GM23248 (cell line): ENCODE measurements at regions not wholly inside any gene's neighbourhood (a gene's known extent, or its start where the extent isn't known, plus 50 kb on each side); places are given as distances from the start of the nearest gene placed in this dataset.

ENCODE experiments used
- DNase-seq: peaks from one replicate; pipeline ENCODE4 v3.0.0-alpha.2; 2015
- H2AFZ ChIP-seq: fragments of 200-600 bp; sonication (generic); 2 replicates; pipeline ENCODE4 v1.6.1; 2016; ENCODE audit warnings: antibody characterized with exemption
- H3F3A ChIP-seq: fragments of 200-600 bp; sonication (generic); 2 replicates; pipeline ENCODE4 v1.6.1; 2016; ENCODE audit warnings: mild to moderate bottlenecking, antibody characterized with exemption, mixed run types; ENCODE audit not compliant: insufficient read depth
- H3K27ac ChIP-seq: fragments of 200-600 bp; sonication (generic); 2 replicates; pipeline ENCODE4 v1.5.1; 2016; ENCODE audit warnings: mild to moderate bottlenecking
- H3K27me3 ChIP-seq: fragments of 200-600 bp; sonication (generic); replicated peaks from 2 replicates; pipeline ENCODE4 v1.6.1; 2016; ENCODE audit warnings: mild to moderate bottlenecking; ENCODE audit not compliant: insufficient read depth
- H3K36me3 ChIP-seq: fragments of 200-600 bp; sonication (generic); 2 replicates; pipeline ENCODE4 v1.6.1; 2016; ENCODE audit warnings: low read depth, mild to moderate bottlenecking
- H3K4me1 ChIP-seq: fragments of 200-600 bp; sonication (generic); 2 replicates; pipeline ENCODE4 v1.6.1; 2016; ENCODE audit warnings: mild to moderate bottlenecking; ENCODE audit not compliant: insufficient read depth
- H3K4me2 ChIP-seq: fragments of 200-600 bp; sonication (generic); one replicate; pipeline ENCODE4 v1.6.1; 2016; ENCODE audit warnings: mild to moderate bottlenecking; ENCODE audit not compliant: unreplicated experiment
- H3K4me3 ChIP-seq: fragments of 200-600 bp; sonication (generic); 2 replicates; pipeline ENCODE4 v1.5.1; 2016; ENCODE audit warnings: mild to moderate bottlenecking
- H3K79me2 ChIP-seq: fragments of 200-600 bp; sonication (generic); 2 replicates; pipeline ENCODE4 v1.6.1; 2016; ENCODE audit warnings: mild to moderate bottlenecking; ENCODE audit not compliant: insufficient read depth
- H3K9ac ChIP-seq: fragments of 200-600 bp; sonication (generic); 2 replicates; pipeline ENCODE4 v1.6.1; 2016; ENCODE audit warnings: mild to moderate bottlenecking
- H3K9me2 ChIP-seq: fragments of 200-600 bp; sonication (generic); 2 replicates; pipeline ENCODE4 v1.6.1; 2016; ENCODE audit warnings: mixed run types, mild to moderate bottlenecking, moderate library complexity; ENCODE audit not compliant: insufficient read depth
- H3K9me3 ChIP-seq: fragments of 200-600 bp; sonication (generic); one replicate; pipeline ENCODE4 v1.6.1; 2017; ENCODE audit warnings: low read depth
- H4K20me1 ChIP-seq: fragments of 200-600 bp; sonication (generic); 2 replicates; pipeline ENCODE4 v1.6.0; 2016; ENCODE audit not compliant: insufficient read depth
- EZH2 ChIP-seq: fragments of 200-600 bp; sonication (generic); IDR thresholded peaks from 2 replicates; pipeline ENCODE4 v1.6.1; 2018; ENCODE audit warnings: antibody characterized with exemption, mild to moderate bottlenecking; ENCODE audit not compliant: insufficient read depth, poor library complexity, severe bottlenecking
- EZH2phosphoT487 ChIP-seq: fragments of 200-600 bp; sonication (generic); IDR thresholded peaks from 2 replicates; pipeline ENCODE4 v1.6.1; 2018; ENCODE audit warnings: antibody characterized with exemption, moderate library complexity, mild to moderate bottlenecking, low read depth; ENCODE audit not compliant: insufficient read depth
- WGBS, 2 experiments: methylation state at CpG; one replicate each; pipeline ENCODE4 v1.1.6; 2015 to 2017; ENCODE audit warnings: low lambda C conversion rate in 2 of 2, low coverage in 1 of 2; ENCODE audit errors: missing lambda C conversion rate in 2 of 2; 5-methylcytosine and 5-hydroxymethylcytosine counted together
- in situ Hi-C: fragments of 300-500 bp; cut with MboI; formaldehyde crosslinking; loops from 2 replicates; pipeline ENCODE4 v1.15.0; 2020

DNA sequence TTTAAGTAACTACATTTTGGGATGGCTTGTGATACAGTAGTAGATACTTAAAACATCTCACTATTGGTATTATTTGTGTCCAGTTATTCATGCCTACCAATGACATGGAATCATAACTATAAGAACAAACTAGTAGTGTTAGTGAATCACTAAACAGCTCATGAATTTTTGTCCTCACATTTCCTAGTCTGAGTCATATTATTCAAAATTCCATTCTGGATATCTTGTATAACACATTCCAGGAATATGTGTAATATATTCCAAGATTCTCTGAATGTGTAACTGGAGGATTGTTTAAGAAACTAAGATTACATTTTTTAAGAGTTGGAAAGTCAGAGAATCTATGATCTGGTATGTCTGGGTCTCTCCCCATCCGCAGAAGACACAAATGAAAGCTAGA lies 565.3 kb upstream of the ZNF608 start:
- Histone ChIP-seq H3F3A (peaks cover 14% of the 10 kb centered on the region), H3K27me3 (no peaks in the 10 kb centered on the region), H3K36me3 (no peaks in the 10 kb centered on the region), H3K27ac (peak overlapping the region; percentile 46), H3K9ac (no peak overlapping the region), H4K20me1 (no peaks in the 10 kb centered on the region), H3K9me3 (no peaks in the 10 kb centered on the region), H3K4me3 (peak overlapping the region; percentile 30; the same call in 1 of the 2 replicates), H3K79me2 (no peaks in the 10 kb centered on the region), H3K4me2 (peak overlapping the region; percentile 59), H2AFZ (no peak overlapping the region), H3K9me2 (no peaks in the 10 kb centered on the region), H3K4me1 (peaks cover 26% of the 10 kb centered on the region)
- in situ Hi-C loops, result no loop called here
- DNase-seq, result peak; percentile 87
- WGBS, 2 experiments, result 4 to 5% methylated on average over 1 of the region's 1 CpG
- TF ChIP-seq EZH2 (no peak), EZH2phosphoT487 (no peak)

DNA sequence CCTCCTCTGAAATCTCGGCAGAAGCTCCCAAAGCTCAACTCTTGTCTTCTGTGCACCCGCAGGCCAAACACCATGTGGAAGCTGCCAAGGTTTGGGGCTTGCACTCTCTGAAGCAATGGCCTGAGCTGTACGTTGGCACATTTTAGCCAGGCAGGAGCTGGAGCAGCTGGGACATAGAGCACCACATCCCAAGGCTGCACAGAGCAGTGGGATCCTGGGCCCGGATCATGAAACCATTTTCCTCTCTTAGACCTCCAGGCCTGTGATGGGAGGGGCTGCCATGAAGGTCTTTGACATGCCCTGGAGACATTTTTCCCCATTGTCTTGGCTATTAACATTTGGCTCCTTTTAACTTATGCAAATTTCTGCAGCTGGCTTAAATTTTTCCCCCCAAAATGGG lies 567.1 kb upstream of the ZNF608 start:
- Histone ChIP-seq H3F3A (peaks cover 14% of the 10 kb centered on the region), H3K27ac (no peak overlapping the region), H3K4me3 (no peak overlapping the region), H3K36me3 (no peaks in the 10 kb centered on the region), H3K4me1 (peaks cover 29% of the 10 kb centered on the region), H3K27me3 (no peaks in the 10 kb centered on the region), H2AFZ (no peak overlapping the region), H3K9me2 (no peaks in the 10 kb centered on the region), H3K9ac (no peak overlapping the region), H4K20me1 (no peaks in the 10 kb centered on the region), H3K4me2 (no peak overlapping the region), H3K79me2 (no peaks in the 10 kb centered on the region), H3K9me3 (no peaks in the 10 kb centered on the region)
- DNase-seq, result no peak
- 97 to 98% methylated on average over 4 of the region's 4 CpGs for WGBS, 2 experiments
- no peak for TF ChIP-seq EZH2phosphoT487
- in situ Hi-C loops, result no loop called here

DNA sequence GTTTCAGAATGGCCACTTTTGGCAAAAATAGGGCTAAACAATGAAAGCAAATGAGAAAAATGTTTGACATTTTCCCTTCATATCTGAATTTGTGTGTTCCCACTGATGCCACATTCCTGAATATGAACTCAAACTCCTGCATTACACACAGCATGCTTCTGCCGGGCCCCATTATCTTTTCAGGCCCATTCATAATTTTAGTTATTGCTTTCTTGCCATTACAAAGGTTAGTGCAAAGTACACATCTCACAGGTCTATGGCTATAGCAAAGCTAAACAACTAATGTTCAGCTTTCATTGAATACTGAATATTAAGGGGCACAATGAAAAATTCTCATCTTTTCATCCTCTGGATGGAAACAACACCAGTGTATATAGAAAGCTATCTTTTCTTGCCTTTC lies 568.9 kb upstream of the ZNF608 start:
- Histone ChIP-seq H3K9ac (no peak overlapping the region), H3K4me2 (no peak overlapping the region), H2AFZ (no peak overlapping the region), H3K4me3 (no peak overlapping the region), H3K9me2 (no peaks in the 10 kb centered on the region), H3K79me2 (no peaks in the 10 kb centered on the region), H3K4me1 (peaks cover 29% of the 10 kb centered on the region), H3K27me3 (no peaks in the 10 kb centered on the region), H3K27ac (no peak overlapping the region), H4K20me1 (no peaks in the 10 kb centered on the region), H3K9me3 (no peaks in the 10 kb centered on the region), H3K36me3 (no peaks in the 10 kb centered on the region), H3F3A (peaks cover 14% of the 10 kb centered on the region)
- DNase-seq, result no peak
- TF ChIP-seq EZH2phosphoT487 (no peak), EZH2 (no peak)
- in situ Hi-C loops, result no loop called here
- 93 to 100% methylated on average over 1 of the region's 1 CpG for WGBS, 2 experiments

DNA sequence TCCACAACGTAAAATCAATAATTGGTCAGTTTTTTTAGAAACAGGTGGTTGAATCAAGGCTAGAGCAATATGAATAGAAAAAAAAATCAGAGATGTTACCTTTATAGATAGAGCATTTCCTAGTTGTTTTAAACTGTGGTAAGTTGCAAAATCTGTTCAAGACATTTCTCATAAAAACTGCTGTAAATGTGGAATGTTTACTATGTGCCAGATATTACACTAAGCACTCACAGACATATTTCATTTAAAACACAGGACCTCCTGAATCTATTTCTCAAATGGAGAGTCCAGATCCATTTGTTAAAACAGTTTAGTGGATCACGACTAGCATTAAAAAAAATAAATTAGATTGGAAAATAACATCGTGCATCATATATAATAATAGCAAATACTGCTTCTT lies 570.0 kb upstream of the ZNF608 start:
- Histone ChIP-seq H4K20me1 (no peaks in the 10 kb centered on the region), H3K27me3 (no peaks in the 10 kb centered on the region), H3K9me2 (no peaks in the 10 kb centered on the region), H3K36me3 (no peaks in the 10 kb centered on the region), H3K27ac (no peak overlapping the region), H3K4me2 (no peak overlapping the region), H3K9ac (no peak overlapping the region), H3K9me3 (no peaks in the 10 kb centered on the region), H2AFZ (no peak overlapping the region), H3K4me3 (no peak overlapping the region), H3F3A (peaks cover 3% of the 10 kb centered on the region), H3K79me2 (no peaks in the 10 kb centered on the region), H3K4me1 (peaks cover 21% of the 10 kb centered on the region)
- 33 to 38% methylated on average over 3 of the region's 3 CpGs for whole genome bisulfite sequencing, 2 experiments
- TF ChIP-seq EZH2phosphoT487 (no peak), EZH2 (no peak)
- DNase-seq, result peak; percentile 5
- in situ Hi-C loops, result no loop called here

DNA sequence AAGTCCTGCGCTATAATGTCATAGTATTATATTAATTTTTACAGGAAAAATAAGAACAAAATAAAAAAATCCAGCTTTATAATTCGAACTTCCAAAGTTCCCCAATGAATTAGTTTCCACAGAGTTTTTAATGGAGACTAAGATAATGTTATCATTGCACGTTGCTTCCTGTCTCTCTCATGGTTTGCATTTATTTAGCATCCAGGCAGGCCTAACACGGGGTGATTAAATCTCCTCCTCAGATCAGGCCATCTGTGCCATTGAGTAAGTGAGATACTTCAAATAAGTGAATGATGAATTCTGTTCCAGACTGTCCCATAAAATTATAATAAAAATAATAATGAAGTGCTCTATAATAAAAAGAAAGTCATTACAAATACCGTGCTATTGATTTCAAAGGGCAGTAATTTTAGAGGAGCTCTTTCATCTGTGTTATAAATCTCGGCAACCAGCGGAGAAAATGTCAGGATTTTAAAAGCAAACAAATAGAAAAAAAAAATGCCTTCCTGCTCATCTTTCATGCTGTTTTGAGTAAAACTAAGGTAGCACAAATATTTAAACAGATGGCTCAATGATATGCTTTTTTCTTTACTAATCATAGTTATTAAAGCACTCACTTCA lies 570.6 kb upstream of the ZNF608 start:
- H4K20me1 ChIP-seq, result no peaks in the 10 kb centered on the region
- H3K27me3 ChIP-seq, result no peaks in the 10 kb centered on the region
- no peaks in the 10 kb centered on the region for H3K79me2 ChIP-seq
- DNase-seq, result no peak
- H3K4me1 ChIP-seq, result peaks cover 17% of the 10 kb centered on the region
- no peaks in the 10 kb centered on the region for H3F3A ChIP-seq
- WGBS, 2 experiments, result 68 to 69% methylated on average over 7 of the region's 7 CpGs
- H3K9ac ChIP-seq, result no peak overlapping the region
- H3K9me2 ChIP-seq, result no peaks in the 10 kb centered on the region
- H3K4me2 ChIP-seq, result no peak overlapping the region
- no peak overlapping the region for H3K4me3 ChIP-seq
- TF ChIP-seq EZH2phosphoT487 (no peak), EZH2 (no peak)
- in situ Hi-C loops, result no loop called here
- no peaks in the 10 kb centered on the region for H3K36me3 ChIP-seq
- H3K27ac ChIP-seq, result no peak overlapping the region
- H2AFZ ChIP-seq, result no peak overlapping the region
- H3K9me3 ChIP-seq, result no peaks in the 10 kb centered on the region
